ENCODE measurements at regions not wholly inside any gene's neighbourhood (a gene's known extent, or its start where the extent isn't known, plus 50 kb on each side); places are given as distances from the start of the nearest gene placed in this dataset.
"Not testable (repeated sequence)": the region's sequence is repeated elsewhere in the genome, so short reads cannot be mapped to it uniquely, and the experiment has no call there.

DNA sequence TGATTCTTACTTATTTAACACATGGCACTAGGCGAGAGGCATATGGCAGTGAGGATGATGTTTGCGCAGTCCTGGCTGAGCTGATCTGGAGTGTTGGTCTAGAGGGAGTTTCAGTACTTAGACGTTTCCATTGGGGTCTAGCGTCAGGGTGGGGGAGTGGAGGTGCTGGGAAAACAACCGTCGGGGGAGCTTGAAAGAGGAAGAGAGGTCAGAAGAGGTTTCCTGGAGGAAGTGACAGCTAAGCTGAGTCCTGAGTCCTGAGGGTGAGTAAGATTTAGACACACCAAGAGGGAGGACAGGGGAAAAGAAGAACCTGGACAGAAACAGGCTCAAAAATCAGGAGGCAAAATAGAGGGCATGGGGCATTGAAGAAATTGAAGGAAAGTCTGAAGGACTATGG lies 81.4 kb downstream of the ALOX5AP start:
- DNase-seq (ENCODE audit: low spot score): no peak

DNA sequence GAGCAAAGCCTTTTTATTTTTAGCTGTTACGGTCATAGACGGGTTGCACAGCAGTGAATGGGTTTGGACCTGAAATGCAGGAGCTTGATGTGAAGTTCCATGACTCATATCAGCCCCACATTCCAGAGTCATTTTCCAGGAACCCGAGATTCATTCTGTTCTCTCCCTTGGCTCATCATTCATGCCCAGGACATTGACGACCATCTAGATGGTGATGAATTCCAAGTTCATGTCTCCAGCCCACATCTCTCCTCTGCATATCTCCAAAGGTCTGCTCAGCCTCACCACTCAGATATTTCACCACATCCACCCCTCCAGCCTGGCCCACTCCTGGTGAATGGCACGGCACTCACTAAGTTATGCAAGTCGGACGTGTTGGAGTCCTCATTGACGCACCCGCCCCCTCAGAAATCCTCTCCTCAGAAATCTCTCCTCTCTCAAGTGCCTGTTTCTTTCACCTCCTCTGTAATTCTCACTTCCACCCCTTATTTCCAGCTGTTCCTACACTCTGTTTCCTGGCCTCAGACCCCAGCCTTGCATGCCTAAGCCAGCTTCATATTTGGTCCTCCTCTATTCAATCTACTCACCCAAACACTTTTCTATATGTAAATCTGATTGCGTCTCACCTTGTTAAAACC lies 83.1 kb downstream of the ALOX5AP start:
- no peak for DNase-seq (ENCODE audit: low spot score)

DNA sequence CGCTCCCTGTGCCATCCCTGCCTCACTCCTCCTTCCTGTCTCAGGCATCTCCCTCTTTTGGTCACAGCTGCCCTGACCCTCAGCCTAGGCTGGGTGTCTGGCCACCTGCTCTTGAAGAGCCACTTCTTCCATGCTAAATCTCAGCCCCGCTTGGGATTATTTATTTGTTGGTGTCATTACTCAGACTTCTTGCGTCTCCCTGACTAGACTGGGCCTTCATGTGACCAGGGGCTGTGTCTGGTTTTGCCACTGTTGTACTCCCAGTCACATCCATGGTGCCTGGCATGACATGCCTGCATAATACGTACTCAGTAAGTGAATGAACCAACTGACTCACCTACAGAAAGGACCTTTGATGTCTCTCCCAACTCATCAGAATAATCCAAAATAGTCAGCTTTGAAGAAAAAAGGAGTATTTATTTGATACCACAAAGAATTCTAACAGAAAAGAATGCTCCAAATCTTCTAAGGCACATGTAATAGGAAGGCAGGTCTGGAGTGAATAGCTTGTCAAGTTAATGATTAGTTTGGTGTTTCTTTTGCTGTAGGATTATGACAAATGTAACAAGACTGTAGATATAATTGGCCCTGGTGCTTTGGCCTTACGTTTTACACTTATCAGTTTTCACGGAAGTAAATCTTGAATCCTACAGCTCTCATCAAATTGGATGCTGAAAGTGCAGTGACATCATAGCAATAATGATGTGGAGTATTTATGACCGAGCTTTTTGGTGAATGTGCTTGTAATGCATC lies 84.0 kb downstream of the ALOX5AP start:
- no peak for DNase-seq (ENCODE audit: low spot score)

DNA sequence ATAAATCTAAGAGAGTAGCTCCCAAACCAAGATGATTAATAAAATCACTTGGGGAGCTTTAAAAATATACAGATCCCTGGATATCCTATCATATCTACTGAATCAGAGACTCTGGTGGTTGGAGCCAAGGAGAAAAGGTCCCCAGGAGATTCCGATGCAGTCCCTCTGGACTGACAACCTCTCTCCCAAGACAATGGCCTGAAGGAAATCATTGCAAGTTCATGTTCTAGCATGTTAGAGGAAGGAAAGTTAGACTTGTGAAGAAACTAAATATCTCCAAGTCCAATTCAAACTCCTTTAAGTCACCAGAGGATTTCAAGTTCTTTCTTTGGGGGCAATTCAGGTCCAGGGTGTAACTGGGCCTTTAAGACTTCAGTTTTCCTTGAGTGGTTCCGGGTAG lies 84.7 kb upstream of the MEDAG start:
- no peak for DNase-seq (ENCODE audit: low spot score)

DNA sequence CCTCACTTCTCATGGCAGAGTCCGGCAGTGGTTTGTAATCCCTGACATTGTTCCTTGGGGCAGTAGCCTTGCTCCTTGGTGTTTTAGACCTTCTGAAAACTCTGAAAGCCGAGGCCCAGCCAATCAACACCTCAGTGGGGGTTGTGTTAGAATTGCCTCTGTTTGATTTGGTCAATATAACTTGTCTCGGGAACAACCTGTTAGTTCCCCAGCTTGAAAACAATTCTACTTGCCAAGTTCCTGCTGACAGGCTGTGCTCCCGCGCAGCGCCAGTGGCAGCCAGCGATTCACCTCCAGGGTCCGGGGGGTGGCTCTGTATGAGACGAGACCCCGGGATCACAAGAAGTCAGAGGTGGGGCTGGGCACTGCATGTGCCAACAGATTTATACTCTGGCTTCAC lies 81.4 kb upstream of the MEDAG start:
- no peak for DNase-seq (ENCODE audit: low spot score)

DNA sequence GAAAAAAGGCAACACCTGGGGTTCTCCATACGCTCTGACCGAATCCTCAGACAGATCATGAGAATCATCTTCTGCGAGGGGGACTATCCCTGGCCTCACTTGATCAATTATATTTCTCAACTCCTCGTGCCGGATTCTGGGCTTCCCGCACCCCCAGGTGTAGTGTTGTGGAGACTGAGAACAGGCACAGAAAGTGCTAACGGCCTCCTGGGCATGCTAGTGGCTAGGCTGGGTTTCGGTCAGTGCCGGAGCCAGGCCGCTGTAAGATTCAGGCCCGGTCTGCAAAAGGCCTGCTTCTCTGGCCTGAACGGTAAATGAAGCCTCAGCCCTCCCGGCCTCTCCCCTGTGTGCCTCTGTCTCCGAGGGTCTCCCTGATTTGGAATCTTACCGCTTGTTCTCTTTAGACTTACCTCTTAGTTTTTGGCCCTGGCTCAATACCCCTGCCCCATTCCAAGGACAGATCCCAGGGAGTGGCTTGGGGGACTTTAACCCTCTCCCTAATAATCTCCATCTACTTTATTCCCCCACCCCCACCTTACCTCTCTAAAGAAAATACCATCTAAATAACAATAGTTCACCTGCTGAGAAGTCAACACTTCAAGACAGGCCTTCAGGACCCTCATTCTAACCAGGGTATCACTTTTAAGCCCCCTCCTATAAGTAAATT lies 79.0 kb upstream of the MEDAG start:
- no peak for DNase-seq (ENCODE audit: low spot score)

DNA sequence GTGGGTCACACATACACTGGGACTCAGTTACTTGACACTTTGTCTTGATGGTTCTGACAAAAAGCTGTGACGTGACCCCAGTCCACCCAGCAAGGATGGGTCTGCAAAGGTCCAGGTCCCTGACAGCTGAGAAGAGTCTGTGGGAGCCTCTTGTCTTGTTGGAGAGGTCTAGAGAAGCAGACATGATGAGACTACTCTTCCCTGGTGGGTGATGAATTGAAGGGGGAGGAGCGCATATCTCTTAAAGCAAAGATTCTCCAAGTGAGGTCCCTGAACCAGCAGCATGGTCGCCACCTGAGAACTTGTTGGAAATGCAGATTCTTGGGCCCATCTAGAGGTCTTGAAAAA lies 78.5 kb upstream of the MEDAG start:
- no peak for DNase-seq (ENCODE audit: low spot score)

DNA sequence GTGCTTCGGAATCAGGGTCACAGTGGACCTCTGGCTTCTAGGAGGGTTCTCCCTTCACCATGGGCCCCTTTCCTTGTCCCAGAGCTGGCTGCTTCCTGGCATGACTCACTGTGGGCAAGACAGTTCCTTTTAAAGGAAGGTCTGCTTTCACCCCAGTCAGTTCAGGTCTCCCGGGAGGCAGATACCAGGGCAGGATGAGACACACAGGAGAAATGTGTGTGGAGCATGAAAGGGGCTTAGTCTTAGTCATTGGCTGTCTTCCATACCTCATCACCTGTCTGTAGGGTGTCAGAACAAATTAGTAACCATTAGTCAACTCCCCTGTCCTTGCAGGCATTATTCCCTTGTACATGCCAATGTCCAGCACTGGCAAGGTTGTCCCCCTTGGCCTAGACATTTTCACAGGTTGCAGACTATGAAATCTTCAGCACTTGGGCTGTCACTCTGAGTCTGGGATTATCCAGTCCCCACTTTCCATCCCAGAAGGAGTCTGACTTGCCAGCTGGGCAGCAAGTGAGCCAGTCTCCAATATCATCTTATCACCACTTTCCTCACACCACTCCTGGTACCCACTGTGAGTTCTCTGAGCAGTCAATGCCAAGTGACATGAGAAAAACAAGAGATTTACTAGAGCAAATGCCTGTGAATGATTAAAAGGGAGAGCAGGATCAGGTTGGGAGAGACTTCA lies 76.8 kb upstream of the MEDAG start:
- no peak for DNase-seq (ENCODE audit: low spot score)

DNA sequence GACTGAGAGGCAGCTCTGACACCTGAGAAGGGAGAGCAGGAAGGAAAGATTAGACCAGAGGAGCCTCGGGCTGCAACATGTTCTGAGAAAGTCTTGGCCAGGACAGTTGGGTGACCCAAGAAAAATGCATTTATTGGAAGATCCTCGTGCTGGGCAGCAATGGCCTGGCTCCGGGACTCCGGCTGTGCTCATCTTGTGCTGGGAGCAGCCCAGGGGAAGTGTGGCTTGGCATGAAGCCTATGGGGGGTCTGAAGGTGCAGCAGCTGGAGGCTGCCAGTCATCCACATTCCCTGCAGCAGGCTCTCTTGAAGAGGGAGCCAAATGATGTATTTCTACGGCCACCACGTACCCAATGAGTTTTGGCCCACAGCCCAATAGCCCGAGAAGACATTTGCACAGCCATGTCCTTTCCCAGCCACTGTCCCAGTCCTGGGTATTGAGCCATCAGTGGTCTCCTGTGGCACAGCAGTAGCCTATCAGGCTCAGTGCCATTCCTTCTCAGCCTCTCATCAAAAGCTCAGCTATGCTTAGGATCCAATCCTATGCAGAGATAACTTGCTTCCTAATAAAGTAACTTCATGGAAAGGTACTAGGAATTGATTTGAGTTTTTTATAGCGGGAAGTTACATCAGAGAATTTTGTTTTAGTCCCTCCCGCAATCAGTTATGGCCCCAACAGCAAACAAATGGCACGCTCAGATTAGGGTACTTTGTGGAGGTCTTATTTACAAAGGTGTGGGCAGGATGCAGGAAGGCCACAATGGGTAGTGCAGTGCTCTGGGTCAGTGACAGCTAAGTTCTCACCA lies 76.0 kb upstream of the MEDAG start:
- no peak for DNase-seq (ENCODE audit: low spot score)

DNA sequence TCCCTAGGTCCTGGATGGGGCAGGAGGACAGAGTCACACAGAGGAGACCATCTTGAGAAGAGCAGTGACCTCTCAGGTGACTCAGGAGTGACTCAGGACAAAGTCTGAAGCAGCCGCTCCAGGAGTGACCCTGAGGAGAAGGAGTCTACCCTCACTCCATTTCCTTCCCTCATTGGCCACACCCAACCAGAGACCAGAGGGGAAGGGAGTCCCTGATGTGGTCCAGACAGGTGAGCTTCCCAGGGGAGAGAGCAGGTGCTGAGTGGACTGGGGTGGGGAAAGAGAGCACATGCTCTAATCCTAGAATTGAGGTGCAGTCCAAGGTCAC lies 75.5 kb upstream of the MEDAG start:
- no peak for DNase-seq (ENCODE audit: low spot score)

DNA sequence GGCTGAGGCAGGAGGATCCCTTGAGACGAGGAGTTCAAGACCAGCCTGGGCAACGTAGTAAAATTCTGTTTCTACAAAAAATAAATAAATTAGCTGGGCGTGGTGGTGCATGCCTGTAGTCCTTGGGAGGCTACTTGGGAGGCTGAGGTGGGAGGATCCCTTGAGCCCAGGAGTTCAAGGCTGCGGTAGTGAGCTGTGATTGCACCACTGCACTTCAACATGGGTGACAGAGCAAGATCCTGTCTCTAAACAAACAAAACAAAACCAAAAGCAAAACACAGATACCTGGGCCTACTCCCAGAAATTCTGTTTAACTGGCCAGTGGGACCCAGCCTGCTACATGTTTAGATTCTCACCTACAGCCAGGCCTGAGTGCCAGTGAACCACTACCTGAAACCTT lies 74.6 kb upstream of the MEDAG start:
- no peak for DNase-seq (ENCODE audit: low spot score)

DNA sequence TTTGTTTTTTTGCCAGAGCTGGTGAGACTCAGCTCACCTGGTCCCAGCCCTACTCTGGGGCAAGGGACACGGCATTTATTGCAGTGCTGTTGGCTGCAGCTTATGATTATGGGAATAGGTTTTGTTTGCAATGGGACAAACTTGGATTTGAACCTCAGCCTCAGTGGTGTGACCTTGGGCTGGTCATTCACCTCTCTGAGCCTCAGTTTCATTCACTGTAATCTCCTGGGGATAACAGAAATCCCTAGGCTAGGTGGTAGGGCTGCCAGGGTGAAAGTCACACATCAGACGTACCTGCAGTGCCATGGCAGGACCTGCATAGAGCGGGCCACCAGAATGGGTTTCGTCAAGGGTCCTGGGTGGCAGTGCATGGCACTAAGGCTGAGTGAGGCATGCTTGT lies 73.7 kb upstream of the MEDAG start:
- no peak for DNase-seq (ENCODE audit: low spot score)

DNA sequence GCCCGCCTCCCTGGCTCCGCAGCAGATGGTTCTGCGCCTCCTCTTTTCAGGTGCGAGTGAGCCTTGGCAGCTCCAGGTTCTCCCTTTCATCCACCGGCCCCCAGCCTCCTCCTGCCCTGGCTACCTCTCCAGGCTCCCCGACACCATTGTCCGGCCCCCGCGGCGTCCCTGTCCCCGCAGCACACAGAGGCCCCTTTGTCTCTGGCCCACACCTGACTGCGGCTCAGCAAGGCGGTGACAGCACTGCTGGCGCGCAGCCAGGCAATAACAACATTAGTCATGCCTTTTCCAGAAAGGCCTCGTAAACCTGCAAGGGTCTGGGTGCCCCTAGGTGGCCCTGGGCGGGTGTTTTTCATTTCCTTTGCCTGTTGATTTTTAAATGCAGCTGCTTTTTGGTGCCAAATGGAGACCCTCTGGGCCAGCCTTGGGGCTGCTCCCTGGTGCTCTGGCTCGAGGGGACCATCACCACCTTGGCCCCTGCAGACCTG lies 73.2 kb upstream of the MEDAG start:
- peak; percentile 57 for DNase-seq (ENCODE audit: low spot score)

DNA sequence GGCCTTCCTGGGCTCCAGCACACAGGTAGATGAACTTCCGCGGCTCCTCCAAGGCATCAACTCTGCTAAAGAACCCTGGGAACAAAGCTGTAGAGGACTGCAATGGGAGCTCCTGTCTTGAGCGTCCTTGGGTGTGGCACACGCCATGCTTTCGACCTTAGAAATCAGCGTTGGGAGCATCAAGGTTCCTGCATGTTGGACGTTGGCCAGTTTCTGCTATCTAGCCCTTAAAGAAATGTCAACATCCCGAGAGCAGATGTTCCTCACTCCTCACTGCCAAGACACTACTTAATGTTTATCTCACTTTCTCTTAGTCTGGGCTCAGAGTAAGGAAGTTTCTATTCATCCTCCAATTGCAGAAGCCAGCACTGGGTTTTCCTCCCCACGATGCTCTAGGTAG lies 70.6 kb upstream of the MEDAG start:
- DNase-seq (ENCODE audit: low spot score): no peak

DNA sequence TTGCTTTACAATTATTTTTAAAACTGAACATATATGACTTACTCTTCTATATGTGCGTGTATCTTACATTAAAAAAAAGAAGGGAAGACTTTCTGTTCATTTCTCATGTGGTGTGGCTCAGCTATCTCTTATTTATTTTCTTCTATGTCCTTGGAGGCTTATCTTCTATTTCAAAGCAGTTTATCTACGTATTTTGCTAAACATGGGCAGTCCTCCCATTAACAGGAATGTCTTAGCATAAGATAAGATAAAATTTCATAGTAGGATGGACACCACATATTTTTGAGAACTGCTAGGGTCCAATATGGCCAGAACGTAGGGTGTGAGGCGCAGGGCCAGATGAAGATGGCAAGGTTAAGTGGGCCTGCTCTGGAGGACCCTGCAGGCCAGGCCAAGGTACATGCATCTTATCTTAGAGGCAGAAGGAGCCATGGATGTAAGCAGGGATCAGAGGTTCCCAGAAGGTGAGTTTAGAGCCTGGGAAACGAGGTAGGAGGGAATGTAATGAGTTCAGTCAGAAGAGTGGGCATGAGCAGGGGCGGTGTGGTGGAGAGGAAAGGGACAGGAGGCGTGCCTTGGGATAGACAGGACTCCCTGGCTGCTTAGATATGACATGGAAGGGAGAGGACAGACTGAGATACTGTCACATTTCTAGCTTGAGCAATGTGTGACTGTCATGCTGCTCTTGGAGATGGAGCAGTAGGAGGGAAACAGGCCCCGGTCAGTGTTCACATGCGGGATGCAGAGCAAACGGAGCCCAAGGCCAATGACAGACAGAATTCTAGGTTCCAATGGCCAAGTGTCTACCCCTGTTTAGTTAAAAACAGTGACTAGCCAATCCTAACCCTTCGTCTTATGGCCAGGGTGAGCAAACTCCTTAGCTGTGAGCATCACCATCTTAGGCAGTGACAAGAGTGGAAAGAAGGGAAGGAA lies 68.6 kb upstream of the MEDAG start:
- no peak for DNase-seq (ENCODE audit: low spot score)

DNA sequence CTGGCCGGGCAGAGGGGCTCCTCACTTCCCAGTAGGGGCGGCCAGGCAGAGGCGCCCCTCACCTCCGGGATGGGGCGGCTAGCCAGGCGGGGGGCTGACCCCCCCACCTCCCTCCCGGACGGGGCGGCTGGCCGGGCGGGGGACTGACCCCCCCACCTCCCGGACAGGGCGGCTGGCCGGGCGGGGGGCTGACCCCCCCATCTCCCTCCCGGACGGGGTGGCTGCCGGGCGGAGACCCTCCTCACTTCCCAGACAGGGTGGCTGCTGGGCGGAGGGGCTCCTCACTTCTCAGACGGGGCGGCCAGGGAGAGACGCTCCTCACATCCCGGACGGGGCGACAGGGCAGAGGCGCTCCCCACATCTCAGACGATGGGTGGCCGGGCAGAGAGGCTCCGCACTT lies 66.4 kb upstream of the MEDAG start:
- not testable (repeated sequence) for DNase-seq (ENCODE audit: low spot score)

DNA sequence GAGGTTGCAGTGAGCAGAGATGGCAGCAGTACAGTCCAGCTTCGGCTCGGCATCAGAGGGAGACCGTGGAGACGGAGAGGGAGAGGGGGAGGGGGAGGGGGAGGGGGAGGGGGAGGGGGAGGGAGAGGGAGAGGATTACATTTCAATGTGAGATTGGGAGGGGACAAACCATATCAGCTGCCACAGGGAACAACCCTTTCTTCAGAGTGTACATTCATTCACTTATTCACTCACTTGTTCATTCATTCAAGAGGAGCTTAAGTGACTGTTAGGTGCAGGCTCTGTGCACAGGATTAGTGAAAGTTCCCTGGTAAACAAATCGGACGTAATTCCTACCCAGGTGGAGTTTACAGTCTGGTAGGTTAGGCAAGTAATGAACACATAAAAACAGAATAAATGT lies 65.6 kb upstream of the MEDAG start:
- no peak for DNase-seq (ENCODE audit: low spot score)

DNA sequence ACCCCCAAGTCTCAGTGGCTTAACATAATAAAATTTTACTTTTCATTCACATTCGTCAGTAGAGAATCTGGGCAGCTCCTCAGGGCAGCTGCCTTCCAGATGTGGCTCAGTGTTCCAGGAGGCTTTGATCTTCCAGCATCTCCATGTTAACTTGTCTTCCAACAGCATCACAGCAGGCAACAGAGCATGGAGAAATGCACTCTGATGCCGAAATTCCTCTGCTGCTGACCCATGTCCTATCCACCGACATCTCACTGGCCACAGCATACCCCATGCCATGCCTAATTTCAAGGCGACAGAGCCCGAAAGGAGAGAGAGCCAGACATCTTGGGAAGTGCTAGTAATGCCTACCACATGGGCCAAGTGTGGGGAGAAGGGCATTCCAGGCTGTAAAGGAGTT lies 64.9 kb upstream of the MEDAG start:
- no peak for DNase-seq (ENCODE audit: low spot score)

DNA sequence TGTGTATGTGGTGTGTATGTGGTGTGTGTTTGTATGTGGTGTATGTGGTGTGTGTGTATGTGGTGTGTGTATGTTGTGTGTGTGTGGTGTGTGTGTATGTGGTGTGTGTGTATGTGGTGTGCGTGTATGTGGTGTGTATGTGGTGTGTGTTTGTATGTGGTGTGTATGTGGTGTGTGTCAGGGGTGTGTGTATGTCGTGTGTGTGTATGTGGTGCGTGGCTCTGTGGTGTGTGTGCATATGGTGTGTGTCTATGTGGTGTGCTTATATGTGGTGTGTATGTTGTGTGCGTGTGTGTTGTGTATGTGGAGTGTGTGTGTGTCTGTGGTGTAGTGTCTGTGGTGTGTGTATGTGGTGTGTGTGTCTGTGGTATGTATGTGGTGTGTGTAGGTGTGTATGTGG lies 62.5 kb upstream of the MEDAG start:
- no peak for DNase-seq (ENCODE audit: low spot score)

DNA sequence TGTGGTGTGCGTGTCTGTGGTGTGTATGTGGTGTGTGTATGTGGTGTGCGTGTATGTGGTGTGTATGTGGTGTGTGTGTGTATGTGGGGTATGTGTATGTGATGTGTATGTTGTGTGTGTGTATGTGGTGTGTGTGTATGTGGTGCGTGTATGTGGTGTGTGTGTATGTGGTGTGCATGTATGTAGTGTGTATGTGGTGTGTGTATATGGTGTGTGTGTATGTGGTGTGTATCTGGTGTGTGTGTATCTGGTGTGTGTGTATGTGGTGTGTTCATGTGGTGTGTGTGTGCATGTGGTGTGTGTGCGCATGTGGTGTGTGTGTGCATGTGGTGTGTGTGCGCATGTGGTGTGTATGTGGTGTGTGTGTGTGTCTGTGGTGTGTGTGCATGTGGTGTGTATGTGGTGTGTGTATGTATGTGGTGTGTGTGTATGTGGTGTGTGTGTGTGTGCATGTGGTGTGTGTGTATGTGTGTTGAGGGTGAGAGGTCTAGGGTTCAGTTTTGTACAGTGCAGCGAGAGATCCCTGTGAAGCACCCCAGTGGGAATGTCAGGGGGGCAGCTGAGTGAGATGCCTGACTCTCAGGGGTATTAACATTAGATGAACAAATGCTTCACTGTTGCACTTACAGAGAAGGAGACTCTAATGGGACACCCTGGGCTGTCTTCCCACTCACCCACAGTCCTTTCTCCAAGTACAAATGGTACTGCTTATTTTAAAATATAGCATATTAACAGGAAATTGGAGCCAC lies 61.3 kb upstream of the MEDAG start:
- no peak for DNase-seq (ENCODE audit: low spot score)
